ENCODE measurements at regions not wholly inside any gene's neighbourhood (a gene's known extent, or its start where the extent isn't known, plus 50 kb on each side); places are given as distances from the start of the nearest gene placed in this dataset.

- no peak for DNase-seq (ENCODE audit: low read depth in 2 of 3, low spot score in 2 of 3)
Observed at GRCh38 chr7:46029111-46029704, 108.1 kb upstream of the IGFBP3 start.

- no peak for DNase-seq (ENCODE audit: low read depth in 2 of 3, low spot score in 2 of 3)
Observed at GRCh38 chr7:46028246-46028645, 107.2 kb upstream of the IGFBP3 start.

- DNase-seq (ENCODE audit: low read depth in 2 of 3, low spot score in 2 of 3), result no peak
Observed at GRCh38 chr7:46026741-46027140, 105.7 kb upstream of the IGFBP3 start.

- DNase-seq (ENCODE audit: low read depth in 2 of 3, low spot score in 2 of 3), result no peak
Observed at GRCh38 chr7:46024263-46024916, 103.3 kb upstream of the IGFBP3 start.

GRCh38 chr7:46022397-46022796, 101.3 kb upstream of the IGFBP3 start:
- DNase-seq (ENCODE audit: low read depth in 2 of 3, low spot score in 2 of 3), result no peak

GRCh38 chr7:46015107-46015868, 94.2 kb upstream of the IGFBP3 start:
- no peak for DNase-seq (ENCODE audit: low read depth in 2 of 3, low spot score in 2 of 3)

- DNase-seq (ENCODE audit: low read depth in 2 of 3, low spot score in 2 of 3), result no peak
Observed at GRCh38 chr7:46011501-46011900, 90.4 kb upstream of the IGFBP3 start.

- DNase-seq (ENCODE audit: low read depth in 2 of 3, low spot score in 2 of 3), result no peak
Observed at GRCh38 chr7:46011059-46011458, 90.0 kb upstream of the IGFBP3 start.

- DNase-seq (ENCODE audit: low read depth in 2 of 3, low spot score in 2 of 3), result no peak
Observed at GRCh38 chr7:46009211-46009610, 88.1 kb upstream of the IGFBP3 start.

GRCh38 chr7:46007990-46008643, 87.0 kb upstream of the IGFBP3 start:
- DNase-seq (ENCODE audit: low read depth in 2 of 3, low spot score in 2 of 3), result no peak

- no peak for DNase-seq (ENCODE audit: low read depth in 2 of 3, low spot score in 2 of 3)
Observed at GRCh38 chr7:46007194-46007593, 86.1 kb upstream of the IGFBP3 start.

GRCh38 chr7:46006723-46007122, 85.7 kb upstream of the IGFBP3 start:
- no peak for DNase-seq (ENCODE audit: low read depth in 2 of 3, low spot score in 2 of 3)

- DNase-seq (ENCODE audit: low read depth in 2 of 3, low spot score in 2 of 3), result no peak
Observed at GRCh38 chr7:46006212-46006611, 85.1 kb upstream of the IGFBP3 start.

GRCh38 chr7:46004965-46005364, 83.9 kb upstream of the IGFBP3 start:
- no peak for DNase-seq (ENCODE audit: low read depth in 2 of 3, low spot score in 2 of 3)

- DNase-seq (ENCODE audit: low read depth in 2 of 3, low spot score in 2 of 3), result no peak
Observed at GRCh38 chr7:46003896-46004875, 83.1 kb upstream of the IGFBP3 start.

- DNase-seq (ENCODE audit: low read depth in 2 of 3, low spot score in 2 of 3), result no peak
Observed at GRCh38 chr7:46003161-46003560, 82.1 kb upstream of the IGFBP3 start.

GRCh38 chr7:46000513-46000912, 79.4 kb upstream of the IGFBP3 start:
- no peak for DNase-seq (ENCODE audit: low read depth in 2 of 3, low spot score in 2 of 3)

GRCh38 chr7:45999541-45999940, 78.5 kb upstream of the IGFBP3 start:
- no peak for DNase-seq (ENCODE audit: low read depth in 2 of 3, low spot score in 2 of 3)

- no peak for DNase-seq (ENCODE audit: low read depth in 2 of 3, low spot score in 2 of 3)
Observed at GRCh38 chr7:45998506-45998905, 77.4 kb upstream of the IGFBP3 start.

GRCh38 chr7:45993621-45994020, 72.5 kb upstream of the IGFBP3 start:
- DNase-seq (ENCODE audit: low read depth in 2 of 3, low spot score in 2 of 3), result no peak

All from hematopoietic multipotent progenitor cell (in vitro differentiated cells).